NK-92 treated with Interleukin-12 subunit alpha and Interleukin-12 subunit beta, amount 100 ng/mL, for 24 hours (cell line): ENCODE measurements at regions not wholly inside any gene's neighbourhood (a gene's known extent, or its start where the extent isn't known, plus 50 kb on each side); places are given as distances from the start of the nearest gene placed in this dataset.
"Not testable (repeated sequence)": the region's sequence is repeated elsewhere in the genome, so short reads cannot be mapped to it uniquely, and the experiment has no call there.

Experiments
- DNase-seq: peaks from one replicate; lab custom pipeline; 2025; lab: John Stamatoyannopoulos, UW

- DNase-seq = no peak
Observed at GRCh38 chr18:49694402-49694801, 118.9 kb downstream of the ACAA2 start.

GRCh38 chr18:49693717-49694005 is 119.7 kb downstream of the ACAA2 start:
- no peak for DNase-seq

GRCh38 chr18:49692906-49693716 is 120.2 kb downstream of the ACAA2 start:
- no peak for DNase-seq

GRCh38 chr18:49691177-49691608 is 122.1 kb downstream of the ACAA2 start:
- no peak for DNase-seq

- no peak for DNase-seq
Observed at GRCh38 chr18:49690312-49690711, 123.0 kb downstream of the ACAA2 start.

- DNase-seq = no peak
Observed at GRCh38 chr18:49685231-49685942, 123.5 kb downstream of the LIPG start.

- not testable (repeated sequence) for DNase-seq
Observed at GRCh38 chr18:49682803-49683190, 120.9 kb downstream of the LIPG start.

- DNase-seq = no peak
Observed at GRCh38 chr18:49682173-49682802, 120.4 kb downstream of the LIPG start.

- no peak for DNase-seq
Observed at GRCh38 chr18:49681387-49681786, 119.5 kb downstream of the LIPG start.

- DNase-seq = no peak
Observed at GRCh38 chr18:49678440-49678839, 116.6 kb downstream of the LIPG start.

- DNase-seq = no peak
Observed at GRCh38 chr18:49677762-49678413, 116.0 kb downstream of the LIPG start.

GRCh38 chr18:49677081-49677480 is 115.2 kb downstream of the LIPG start:
- DNase-seq = no peak

GRCh38 chr18:49673281-49673680 is 111.4 kb downstream of the LIPG start:
- DNase-seq = no peak

GRCh38 chr18:49672853-49673252 is 111.0 kb downstream of the LIPG start:
- DNase-seq = no peak

GRCh38 chr18:49669403-49669802 is 107.5 kb downstream of the LIPG start:
- no peak for DNase-seq

GRCh38 chr18:49668574-49669275 is 106.9 kb downstream of the LIPG start:
- DNase-seq = no peak

GRCh38 chr18:49667462-49667861 is 105.6 kb downstream of the LIPG start:
- DNase-seq = no peak

GRCh38 chr18:49666045-49666775 is 104.4 kb downstream of the LIPG start:
- DNase-seq = no peak

- DNase-seq = no peak
Observed at GRCh38 chr18:49663899-49664890, 102.3 kb downstream of the LIPG start.

- no peak for DNase-seq
Observed at GRCh38 chr18:49662506-49662905, 100.6 kb downstream of the LIPG start.
